NB4 (cell line): ENCODE measurements at regions not wholly inside any gene's neighbourhood (a gene's known extent, or its start where the extent isn't known, plus 50 kb on each side); places are given as distances from the start of the nearest gene placed in this dataset.

ENCODE experiments used
- DNase-seq: peaks from one replicate; pipeline ENCODE4 v3.0.0; 2010; ENCODE audit warnings: low read depth
- H3K4me3 ChIP-seq: one replicate; pipeline ENCODE4 v1.5.1; 2011; ENCODE audit warnings: mild to moderate bottlenecking, low read depth, low read length, moderate library complexity
- MYC ChIP-seq: IDR thresholded peaks from 2 replicates; pipeline ENCODE4 v1.6.1; 2011; ENCODE audit warnings: low read depth, low read length
- POLR2A ChIP-seq: IDR thresholded peaks from 2 replicates; pipeline ENCODE4 v1.6.1; 2011; ENCODE audit warnings: mild to moderate bottlenecking; ENCODE audit not compliant: insufficient read length; ENCODE audit errors: extremely low read depth
- TF ChIP-seq, protein P1 (sequence below): IDR thresholded peaks from 2 replicates; pipeline ENCODE4 v1.6.1; 2011; ENCODE audit warnings: low read depth, low read length
- TF ChIP-seq, protein P2 (sequence below): IDR thresholded peaks from one replicate; pipeline ENCODE4 v1.5.1; 2012; ENCODE audit warnings: low read depth, low read length

DNA sequence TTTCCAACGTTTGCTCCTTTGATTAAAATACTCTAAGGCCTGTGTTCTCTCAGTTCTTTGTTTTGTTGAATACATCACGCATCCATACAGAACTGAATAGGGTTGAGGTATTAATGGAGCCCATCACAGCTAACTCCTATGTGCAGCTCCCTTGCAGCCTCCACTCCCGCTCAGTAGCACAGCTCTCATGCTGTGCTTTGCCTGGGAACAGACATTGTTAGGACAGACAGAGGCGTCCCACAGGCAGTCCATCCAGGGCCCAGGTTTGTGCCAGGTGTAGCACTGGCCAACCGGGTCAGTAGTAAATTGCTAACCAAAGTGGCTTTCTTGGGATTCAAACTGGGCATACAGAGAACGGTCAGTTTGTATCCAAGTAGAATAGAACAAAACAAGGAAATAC is 644.7 kb upstream of the NRP1 start:
- no peak for DNase-seq
- no peak overlapping the region for H3K4me3 ChIP-seq
- TF ChIP-seq POLR2A (no peak), MYC (no peak)
- TF ChIP-seq, protein P1, sequence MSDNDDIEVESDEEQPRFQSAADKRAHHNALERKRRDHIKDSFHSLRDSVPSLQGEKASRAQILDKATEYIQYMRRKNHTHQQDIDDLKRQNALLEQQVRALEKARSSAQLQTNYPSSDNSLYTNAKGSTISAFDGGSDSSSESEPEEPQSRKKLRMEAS = no peak
- TF ChIP-seq, protein P2, sequence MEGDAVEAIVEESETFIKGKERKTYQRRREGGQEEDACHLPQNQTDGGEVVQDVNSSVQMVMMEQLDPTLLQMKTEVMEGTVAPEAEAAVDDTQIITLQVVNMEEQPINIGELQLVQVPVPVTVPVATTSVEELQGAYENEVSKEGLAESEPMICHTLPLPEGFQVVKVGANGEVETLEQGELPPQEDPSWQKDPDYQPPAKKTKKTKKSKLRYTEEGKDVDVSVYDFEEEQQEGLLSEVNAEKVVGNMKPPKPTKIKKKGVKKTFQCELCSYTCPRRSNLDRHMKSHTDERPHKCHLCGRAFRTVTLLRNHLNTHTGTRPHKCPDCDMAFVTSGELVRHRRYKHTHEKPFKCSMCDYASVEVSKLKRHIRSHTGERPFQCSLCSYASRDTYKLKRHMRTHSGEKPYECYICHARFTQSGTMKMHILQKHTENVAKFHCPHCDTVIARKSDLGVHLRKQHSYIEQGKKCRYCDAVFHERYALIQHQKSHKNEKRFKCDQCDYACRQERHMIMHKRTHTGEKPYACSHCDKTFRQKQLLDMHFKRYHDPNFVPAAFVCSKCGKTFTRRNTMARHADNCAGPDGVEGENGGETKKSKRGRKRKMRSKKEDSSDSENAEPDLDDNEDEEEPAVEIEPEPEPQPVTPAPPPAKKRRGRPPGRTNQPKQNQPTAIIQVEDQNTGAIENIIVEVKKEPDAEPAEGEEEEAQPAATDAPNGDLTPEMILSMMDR = no peak

DNA sequence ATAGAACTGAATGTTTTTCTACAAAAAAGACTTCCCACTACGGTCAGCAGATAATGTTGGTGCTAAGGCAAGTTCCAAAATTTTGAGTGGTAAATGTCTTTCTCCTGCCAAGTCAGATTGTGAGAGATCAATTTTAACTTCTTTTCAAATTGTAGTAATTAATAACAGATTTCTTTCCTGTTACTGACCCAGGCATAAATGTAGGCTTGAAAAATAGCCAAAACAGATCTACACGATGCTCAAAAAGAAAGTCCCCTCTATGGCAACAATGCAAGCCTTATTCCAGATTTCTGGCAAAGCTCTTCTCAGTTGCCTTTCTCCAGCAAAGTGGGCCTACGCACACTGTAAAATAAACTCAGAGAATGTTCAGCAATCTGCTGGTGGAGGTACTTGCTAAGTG is 641.0 kb upstream of the NRP1 start:
- DNase-seq = no peak
- TF ChIP-seq MYC = no peak
- TF ChIP-seq, protein P1 = no peak
- TF ChIP-seq, protein P2 = no peak
- TF ChIP-seq POLR2A = no peak

DNA sequence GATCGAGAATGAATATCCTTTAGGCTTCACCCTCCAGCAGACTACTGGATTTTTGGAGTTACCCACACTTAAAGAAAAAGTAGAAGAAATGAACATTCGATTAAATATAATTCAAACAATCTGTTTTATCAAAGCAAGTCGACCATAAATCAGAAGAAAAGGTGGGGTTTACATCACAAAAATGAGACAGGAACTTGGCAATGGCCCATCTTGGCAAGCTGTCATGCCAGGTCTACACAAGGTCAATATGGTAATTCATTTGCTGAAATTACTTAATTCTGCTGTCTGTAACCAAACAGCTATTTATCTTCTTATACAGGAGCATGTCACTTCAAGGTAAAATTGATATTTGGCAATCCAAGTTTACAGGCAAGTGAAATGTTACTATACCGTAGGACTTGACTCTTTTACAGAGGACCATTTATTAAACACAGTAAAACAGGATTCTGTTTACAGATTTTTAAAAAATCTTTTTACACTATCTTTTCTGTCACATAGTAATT is 640.6 kb upstream of the NRP1 start:
- H3K4me3 ChIP-seq = no peak overlapping the region
- TF ChIP-seq, protein P1 = no peak
- no peak for TF ChIP-seq POLR2A
- TF ChIP-seq MYC = no peak
- TF ChIP-seq, protein P2 = no peak
- no peak for DNase-seq

More for the DNA sequence above, 641.0 kb upstream of the NRP1 start:
- no peak overlapping the region for H3K4me3 ChIP-seq

DNA sequence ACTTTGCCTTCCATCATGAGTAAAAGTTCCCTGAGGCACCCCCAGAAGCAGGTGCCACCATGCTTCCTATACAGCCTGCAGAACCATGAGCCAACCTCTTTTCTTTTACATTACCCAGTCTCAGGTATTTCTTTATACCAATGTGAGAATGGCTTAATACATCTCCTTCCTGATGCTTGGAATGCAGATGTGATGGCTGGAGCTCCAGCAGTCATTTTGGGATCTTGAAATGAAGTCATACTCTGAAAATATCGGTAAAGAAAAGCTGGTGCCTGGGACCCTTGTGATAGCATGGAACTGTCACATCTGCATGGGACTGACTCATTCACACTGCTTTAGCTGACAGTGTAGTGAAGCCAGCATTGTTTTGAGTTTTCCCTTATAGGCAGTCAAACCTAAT is 634.5 kb upstream of the NRP1 start:
- TF ChIP-seq, protein P2 = no peak
- TF ChIP-seq, protein P1 = no peak
- TF ChIP-seq MYC = no peak
- TF ChIP-seq POLR2A = no peak
- DNase-seq = no peak
- no peak overlapping the region for H3K4me3 ChIP-seq

DNA sequence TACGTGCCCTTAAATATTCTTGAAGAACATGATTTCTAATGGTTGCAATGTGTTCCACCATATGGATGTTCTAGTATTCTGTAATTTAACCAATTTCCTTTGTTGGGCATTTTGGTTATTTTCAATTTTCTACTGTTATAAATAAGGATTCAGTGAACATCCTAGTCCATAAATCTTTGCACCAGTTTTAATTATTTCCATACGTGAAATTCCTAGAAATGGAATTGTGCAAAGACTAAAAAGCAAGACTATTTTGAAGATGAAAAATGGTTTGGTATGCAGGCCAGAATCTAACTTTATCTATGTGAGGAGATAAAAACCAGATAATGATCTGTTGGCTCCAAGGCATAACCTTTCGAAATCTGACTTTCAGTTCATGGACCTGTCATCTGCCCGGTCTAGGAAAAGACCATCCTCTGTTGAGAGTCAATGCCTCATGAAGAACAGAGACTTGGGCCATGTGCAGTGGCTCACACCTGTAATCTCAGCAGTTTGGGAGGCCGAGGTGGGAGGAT is 633.2 kb upstream of the NRP1 start:
- H3K4me3 ChIP-seq = no peak overlapping the region
- no peak for TF ChIP-seq MYC
- no peak for TF ChIP-seq POLR2A
- TF ChIP-seq, protein P2 = no peak
- TF ChIP-seq, protein P1 = no peak
- DNase-seq = no peak
